Liver (tissue), 8 donors: ENCODE measurements at regions not wholly inside any gene's neighbourhood (a gene's known extent, or its start where the extent isn't known, plus 50 kb on each side); places are given as distances from the start of the nearest gene placed in this dataset.

ENCODE experiments used
- DNase-seq: peaks from one replicate; pipeline ENCODE4 v3.0.0-alpha.2; 2017; ENCODE audit warnings: low spot score
- H3K27ac ChIP-seq, 2 donors: one replicate each; pipeline ENCODE4 v1.7.0; 2013; ENCODE audit warnings: inconsistent platforms in 2 of 2, low read length in 2 of 2, control low read depth in 1 of 2, low read depth in 1 of 2, mild to moderate bottlenecking in 1 of 2
- H3K27me3 ChIP-seq, 4 donors: one replicate each; pipeline versions ENCODE4 v1.6.1 to v1.7.0; 2013; ENCODE audit warnings: low read length in 3 of 4, inconsistent platforms in 1 of 4, mild to moderate bottlenecking in 1 of 4, moderate library complexity in 1 of 4; ENCODE audit not compliant: control insufficient read depth in 4 of 4, insufficient read depth in 4 of 4
- H3K36me3 ChIP-seq, 4 donors: one replicate each; pipeline versions ENCODE4 v1.6.1 to v1.7.0; 2013; ENCODE audit warnings: low read length in 3 of 4, mild to moderate bottlenecking in 3 of 4, low read depth in 1 of 4, moderate library complexity in 1 of 4; ENCODE audit not compliant: control insufficient read depth in 4 of 4, insufficient read depth in 3 of 4
- H3K4me1 ChIP-seq, 4 donors: one replicate each; pipeline versions ENCODE4 v1.6.1 to v1.7.0; 2013; ENCODE audit warnings: low read length in 3 of 4, mild to moderate bottlenecking in 3 of 4, moderate library complexity in 1 of 4; ENCODE audit not compliant: control insufficient read depth in 4 of 4, insufficient read depth in 4 of 4
- H3K4me3 ChIP-seq, 3 donors: one replicate each; pipeline versions ENCODE4 v1.6.1 to v1.7.0; 2013; ENCODE audit warnings: low read length in 3 of 3, control low read depth in 1 of 3, low read depth in 1 of 3, mild to moderate bottlenecking in 1 of 3
- H3K9ac ChIP-seq, 2 donors: one replicate each; pipeline ENCODE4 v1.7.0; 2013; ENCODE audit warnings: low read length in 2 of 2, mild to moderate bottlenecking in 2 of 2, moderate library complexity in 2 of 2, control low read depth in 1 of 2, low read depth in 1 of 2
- H3K9me3 ChIP-seq, 4 donors: one replicate each; pipeline versions ENCODE4 v1.6.1 to v1.7.0; 2013; ENCODE audit warnings: low read length in 3 of 4; ENCODE audit not compliant: control insufficient read depth in 4 of 4
- EGR1 ChIP-seq, 2 donors: IDR thresholded peaks; 2 replicates each; pipeline ENCODE4 v1.6.1; 2016 to 2018; ENCODE audit warnings: antibody characterized with exemption in 2 of 2, low read depth in 2 of 2
- FOXA1 ChIP-seq: IDR thresholded peaks from 2 replicates; pipeline ENCODE4 v1.6.1; 2016; ENCODE audit warnings: antibody characterized with exemption
- FOXA2 ChIP-seq: IDR thresholded peaks from 2 replicates; pipeline ENCODE4 v1.6.1; 2016; ENCODE audit warnings: antibody characterized with exemption
- GABPA ChIP-seq, 2 donors: IDR thresholded peaks in 1 of 2; conservative IDR thresholded peaks in 1 of 2; 2 replicates each; pipeline ENCODE4 v1.6.1; 2016; ENCODE audit warnings: antibody characterized with exemption in 2 of 2, mild to moderate bottlenecking in 1 of 2, moderate library complexity in 1 of 2
- HNF4A ChIP-seq, 2 donors: conservative IDR thresholded peaks; 2 replicates each; pipeline ENCODE4 v1.6.1; 2016; ENCODE audit warnings: antibody characterized with exemption in 2 of 2, mild to moderate bottlenecking in 2 of 2
- HNF4G ChIP-seq: IDR thresholded peaks from 2 replicates; pipeline ENCODE4 v1.6.1; 2016; ENCODE audit warnings: antibody characterized with exemption
- JUND ChIP-seq, 2 donors: IDR thresholded peaks; 2 replicates each; pipeline ENCODE4 v1.6.1; 2016; ENCODE audit warnings: antibody characterized with exemption in 2 of 2
- RAD21 ChIP-seq, 2 donors: IDR thresholded peaks; 2 replicates each; pipeline ENCODE4 v1.6.1; 2016; ENCODE audit warnings: antibody characterized with exemption in 2 of 2, mild to moderate bottlenecking in 2 of 2
- RXRA ChIP-seq, 2 donors: IDR thresholded peaks; 2 replicates each; pipeline ENCODE4 v1.6.1; 2017 to 2018; ENCODE audit warnings: antibody characterized with exemption in 2 of 2, mild to moderate bottlenecking in 1 of 2
- SP1 ChIP-seq: IDR thresholded peaks from 2 replicates; pipeline ENCODE4 v1.6.1; 2018; ENCODE audit warnings: antibody characterized with exemption, mild to moderate bottlenecking
- whole genome bisulfite sequencing: extraction: QIAGEN DNeasy Blood & Tissue Kit; methylation state at CpG from one replicate; pipeline ENCODE4 v1.1.7; 2013; 5-methylcytosine and 5-hydroxymethylcytosine counted together
- TF ChIP-seq, protein P1 (sequence below): IDR thresholded peaks from 2 replicates; pipeline ENCODE4 v1.6.1; 2016; ENCODE audit warnings: antibody characterized with exemption, mild to moderate bottlenecking
- TF ChIP-seq, protein P2 (sequence below): fragments of 150-350 bp; IDR thresholded peaks from 2 replicates; pipeline ENCODE4 v1.5.1; 2017; ENCODE audit warnings: improper control_type of control experiment, low read depth, low read length; ENCODE audit not compliant: missing input control
- TF ChIP-seq, protein P3 (sequence below): IDR thresholded peaks from 2 replicates; pipeline ENCODE4 v1.6.1; 2016; ENCODE audit warnings: antibody characterized with exemption
- TF ChIP-seq, protein P4 (sequence below): IDR thresholded peaks from 2 replicates; pipeline ENCODE4 v1.6.1; 2016; ENCODE audit warnings: antibody characterized with exemption
- TF ChIP-seq, protein P5 (sequence below): IDR thresholded peaks from 2 replicates; pipeline ENCODE4 v1.6.1; 2016; ENCODE audit warnings: antibody characterized with exemption
- donor health status: healthy.
- donor health status: healthy.
- donor health status: healthy.
- donor health status: healthy.
- donor health status: healthy.

DNA sequence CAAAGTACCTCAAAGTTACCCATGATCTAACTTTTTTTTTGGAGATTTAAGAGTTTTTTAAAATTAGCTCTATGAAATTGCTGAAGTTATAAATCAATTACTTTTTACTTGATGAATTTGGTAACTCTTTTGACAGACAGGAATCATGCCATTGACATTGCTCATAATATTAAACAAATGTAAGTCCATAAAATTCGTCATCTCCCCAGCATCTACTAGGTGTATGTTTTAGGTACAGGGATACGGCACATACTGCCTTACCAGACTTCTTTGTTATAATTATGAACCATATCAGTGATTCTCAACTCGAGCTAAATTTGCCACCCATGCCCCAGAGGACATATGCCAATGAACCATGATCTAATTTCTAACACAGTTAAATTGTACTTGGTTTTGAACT, 247.5 kb upstream of the TGFBR2 start:
- Histone ChIP-seq H3K27ac (no peak overlapping the region), H3K36me3 (no peaks in the 10 kb centered on the region), H3K4me3 (no peak overlapping the region), H3K9ac (no peak overlapping the region), H3K4me1 (no peaks in the 10 kb centered on the region), H3K9me3 (no peaks in the 10 kb centered on the region), H3K27me3 (no peaks in the 10 kb centered on the region)
- 91% methylated on average over 3 of the region's 3 CpGs for WGBS
- no peak for DNase-seq
- TF ChIP-seq SP1 = no peak
- TF ChIP-seq GABPA (IDR thresholded peaks at IDR 0.05 in 1 of 2, conservative IDR thresholded peaks at IDR 0.05 in 1 of 2) = no peak
- no peak for TF ChIP-seq HNF4A (conservative IDR thresholded peaks at IDR 0.05)
- TF ChIP-seq, protein P1, sequence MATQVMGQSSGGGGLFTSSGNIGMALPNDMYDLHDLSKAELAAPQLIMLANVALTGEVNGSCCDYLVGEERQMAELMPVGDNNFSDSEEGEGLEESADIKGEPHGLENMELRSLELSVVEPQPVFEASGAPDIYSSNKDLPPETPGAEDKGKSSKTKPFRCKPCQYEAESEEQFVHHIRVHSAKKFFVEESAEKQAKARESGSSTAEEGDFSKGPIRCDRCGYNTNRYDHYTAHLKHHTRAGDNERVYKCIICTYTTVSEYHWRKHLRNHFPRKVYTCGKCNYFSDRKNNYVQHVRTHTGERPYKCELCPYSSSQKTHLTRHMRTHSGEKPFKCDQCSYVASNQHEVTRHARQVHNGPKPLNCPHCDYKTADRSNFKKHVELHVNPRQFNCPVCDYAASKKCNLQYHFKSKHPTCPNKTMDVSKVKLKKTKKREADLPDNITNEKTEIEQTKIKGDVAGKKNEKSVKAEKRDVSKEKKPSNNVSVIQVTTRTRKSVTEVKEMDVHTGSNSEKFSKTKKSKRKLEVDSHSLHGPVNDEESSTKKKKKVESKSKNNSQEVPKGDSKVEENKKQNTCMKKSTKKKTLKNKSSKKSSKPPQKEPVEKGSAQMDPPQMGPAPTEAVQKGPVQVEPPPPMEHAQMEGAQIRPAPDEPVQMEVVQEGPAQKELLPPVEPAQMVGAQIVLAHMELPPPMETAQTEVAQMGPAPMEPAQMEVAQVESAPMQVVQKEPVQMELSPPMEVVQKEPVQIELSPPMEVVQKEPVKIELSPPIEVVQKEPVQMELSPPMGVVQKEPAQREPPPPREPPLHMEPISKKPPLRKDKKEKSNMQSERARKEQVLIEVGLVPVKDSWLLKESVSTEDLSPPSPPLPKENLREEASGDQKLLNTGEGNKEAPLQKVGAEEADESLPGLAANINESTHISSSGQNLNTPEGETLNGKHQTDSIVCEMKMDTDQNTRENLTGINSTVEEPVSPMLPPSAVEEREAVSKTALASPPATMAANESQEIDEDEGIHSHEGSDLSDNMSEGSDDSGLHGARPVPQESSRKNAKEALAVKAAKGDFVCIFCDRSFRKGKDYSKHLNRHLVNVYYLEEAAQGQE = no peak
- TF ChIP-seq FOXA1 = no peak
- TF ChIP-seq, protein P2, sequence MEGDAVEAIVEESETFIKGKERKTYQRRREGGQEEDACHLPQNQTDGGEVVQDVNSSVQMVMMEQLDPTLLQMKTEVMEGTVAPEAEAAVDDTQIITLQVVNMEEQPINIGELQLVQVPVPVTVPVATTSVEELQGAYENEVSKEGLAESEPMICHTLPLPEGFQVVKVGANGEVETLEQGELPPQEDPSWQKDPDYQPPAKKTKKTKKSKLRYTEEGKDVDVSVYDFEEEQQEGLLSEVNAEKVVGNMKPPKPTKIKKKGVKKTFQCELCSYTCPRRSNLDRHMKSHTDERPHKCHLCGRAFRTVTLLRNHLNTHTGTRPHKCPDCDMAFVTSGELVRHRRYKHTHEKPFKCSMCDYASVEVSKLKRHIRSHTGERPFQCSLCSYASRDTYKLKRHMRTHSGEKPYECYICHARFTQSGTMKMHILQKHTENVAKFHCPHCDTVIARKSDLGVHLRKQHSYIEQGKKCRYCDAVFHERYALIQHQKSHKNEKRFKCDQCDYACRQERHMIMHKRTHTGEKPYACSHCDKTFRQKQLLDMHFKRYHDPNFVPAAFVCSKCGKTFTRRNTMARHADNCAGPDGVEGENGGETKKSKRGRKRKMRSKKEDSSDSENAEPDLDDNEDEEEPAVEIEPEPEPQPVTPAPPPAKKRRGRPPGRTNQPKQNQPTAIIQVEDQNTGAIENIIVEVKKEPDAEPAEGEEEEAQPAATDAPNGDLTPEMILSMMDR = no peak
- TF ChIP-seq RAD21 (IDR thresholded peaks at IDR 0.05) = no peak
- TF ChIP-seq JUND (IDR thresholded peaks at IDR 0.05) = no peak
- TF ChIP-seq FOXA2 = no peak
- TF ChIP-seq, protein P3, sequence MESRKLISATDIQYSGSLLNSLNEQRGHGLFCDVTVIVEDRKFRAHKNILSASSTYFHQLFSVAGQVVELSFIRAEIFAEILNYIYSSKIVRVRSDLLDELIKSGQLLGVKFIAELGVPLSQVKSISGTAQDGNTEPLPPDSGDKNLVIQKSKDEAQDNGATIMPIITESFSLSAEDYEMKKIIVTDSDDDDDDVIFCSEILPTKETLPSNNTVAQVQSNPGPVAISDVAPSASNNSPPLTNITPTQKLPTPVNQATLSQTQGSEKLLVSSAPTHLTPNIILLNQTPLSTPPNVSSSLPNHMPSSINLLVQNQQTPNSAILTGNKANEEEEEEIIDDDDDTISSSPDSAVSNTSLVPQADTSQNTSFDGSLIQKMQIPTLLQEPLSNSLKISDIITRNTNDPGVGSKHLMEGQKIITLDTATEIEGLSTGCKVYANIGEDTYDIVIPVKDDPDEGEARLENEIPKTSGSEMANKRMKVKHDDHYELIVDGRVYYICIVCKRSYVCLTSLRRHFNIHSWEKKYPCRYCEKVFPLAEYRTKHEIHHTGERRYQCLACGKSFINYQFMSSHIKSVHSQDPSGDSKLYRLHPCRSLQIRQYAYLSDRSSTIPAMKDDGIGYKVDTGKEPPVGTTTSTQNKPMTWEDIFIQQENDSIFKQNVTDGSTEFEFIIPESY = no peak
- TF ChIP-seq EGR1 (IDR thresholded peaks at IDR 0.05; ENCODE audit: low read depth in 2 of 2) = no peak
- TF ChIP-seq, protein P4, sequence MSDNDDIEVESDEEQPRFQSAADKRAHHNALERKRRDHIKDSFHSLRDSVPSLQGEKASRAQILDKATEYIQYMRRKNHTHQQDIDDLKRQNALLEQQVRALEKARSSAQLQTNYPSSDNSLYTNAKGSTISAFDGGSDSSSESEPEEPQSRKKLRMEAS = no peak
- no peak for TF ChIP-seq HNF4G
- TF ChIP-seq, protein P5, sequence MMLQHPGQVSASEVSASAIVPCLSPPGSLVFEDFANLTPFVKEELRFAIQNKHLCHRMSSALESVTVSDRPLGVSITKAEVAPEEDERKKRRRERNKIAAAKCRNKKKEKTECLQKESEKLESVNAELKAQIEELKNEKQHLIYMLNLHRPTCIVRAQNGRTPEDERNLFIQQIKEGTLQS = no peak
- TF ChIP-seq RXRA (IDR thresholded peaks at IDR 0.05) = no peak

DNA sequence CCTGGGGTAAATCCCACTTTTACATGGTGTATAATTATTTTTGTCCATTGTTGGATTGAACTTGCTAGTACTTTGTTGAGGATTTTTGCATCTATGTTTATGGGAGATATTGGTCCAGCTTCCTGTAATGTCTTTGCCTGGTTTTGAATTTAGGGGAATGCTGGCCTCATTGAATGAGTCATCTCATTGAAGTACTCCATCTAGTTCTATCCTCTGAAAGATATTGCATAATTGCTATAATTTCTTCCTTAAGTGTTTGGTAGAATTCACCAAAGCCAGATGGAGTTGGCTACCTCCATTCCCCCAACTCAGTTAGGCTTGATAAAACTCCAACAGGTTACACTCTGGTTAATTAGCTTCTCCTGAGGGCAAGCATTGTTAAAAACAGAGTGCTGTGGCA, 237.4 kb upstream of the TGFBR2 start:
- H3K4me3 ChIP-seq = no peak overlapping the region
- H3K27me3 ChIP-seq = no peaks in the 10 kb centered on the region
- no peaks in the 10 kb centered on the region for H3K9me3 ChIP-seq
- H3K36me3 ChIP-seq = no peaks in the 10 kb centered on the region
- TF ChIP-seq, protein P5 = no peak
- TF ChIP-seq RXRA (IDR thresholded peaks at IDR 0.05) = no peak
- no peak for DNase-seq
- no peak overlapping the region for H3K27ac ChIP-seq
- no peak overlapping the region for H3K9ac ChIP-seq
- H3K4me1 ChIP-seq = peaks cover 0 to 2% (median 0%) of the 10 kb centered on the region in 4 donors
